ENCODE measurements at regions not wholly inside any gene's neighbourhood (a gene's known extent, or its start where the extent isn't known, plus 50 kb on each side); places are given as distances from the start of the nearest gene placed in this dataset.
A peak's percentile ranks its signal among the peaks of the same experiment; 100 is the strongest.
"Not testable (repeated sequence)": the region's sequence is repeated elsewhere in the genome, so short reads cannot be mapped to it uniquely, and the experiment has no call there.

- no peak for ATAC-seq (ENCODE audit: low FRiP score)
- DNase-seq (ENCODE audit: low spot score) = no peak
- TF ChIP-seq CTCF (IDR thresholded peaks at IDR 0.05) = no peak
Observed at GRCh38 chr15:38809621-38810020, 245.0 kb upstream of the RASGRP1 start.

GRCh38 chr15:38810686-38811085 lies 246.1 kb upstream of the RASGRP1 start:
- no peak for TF ChIP-seq CTCF (IDR thresholded peaks at IDR 0.05)
- no peak for ATAC-seq (ENCODE audit: low FRiP score)
- DNase-seq (ENCODE audit: low spot score) = no peak

- DNase-seq (ENCODE audit: low spot score); ATAC-seq (ENCODE audit: low FRiP score): not testable (repeated sequence)
Observed at GRCh38 chr15:38814254-38814653, 249.6 kb upstream of the RASGRP1 start.

- no peak for TF ChIP-seq CTCF (IDR thresholded peaks at IDR 0.05)
- ATAC-seq (ENCODE audit: low FRiP score) = no peak
Observed at GRCh38 chr15:38814891-38815290, 250.3 kb upstream of the RASGRP1 start.

GRCh38 chr15:38817427-38818156 lies 253.0 kb upstream of the RASGRP1 start:
- ATAC-seq (ENCODE audit: low FRiP score) = peak; percentile 91
- peak in 2 of 3 donors; percentile 80 to 97 for TF ChIP-seq CTCF (IDR thresholded peaks at IDR 0.05)
- DNase-seq (ENCODE audit: low spot score) = peak; percentile 98

More at GRCh38 chr15:38814891-38815290, 250.3 kb upstream of the RASGRP1 start:
- no peak for DNase-seq (ENCODE audit: low spot score)

- DNase-seq (ENCODE audit: low spot score) (no peak), ATAC-seq (ENCODE audit: low FRiP score) (no peak)
- no peak for TF ChIP-seq CTCF (IDR thresholded peaks at IDR 0.05)
Observed at GRCh38 chr15:38818157-38818790, 253.7 kb upstream of the RASGRP1 start.

GRCh38 chr15:38819387-38819950 lies 254.9 kb upstream of the RASGRP1 start:
- ATAC-seq (ENCODE audit: low FRiP score) (no peak), DNase-seq (ENCODE audit: low spot score) (no peak)
- TF ChIP-seq CTCF (IDR thresholded peaks at IDR 0.05) = no peak
